ENCODE measurements at regions not wholly inside any gene's neighbourhood (a gene's known extent, or its start where the extent isn't known, plus 50 kb on each side); places are given as distances from the start of the nearest gene placed in this dataset.

DNA sequence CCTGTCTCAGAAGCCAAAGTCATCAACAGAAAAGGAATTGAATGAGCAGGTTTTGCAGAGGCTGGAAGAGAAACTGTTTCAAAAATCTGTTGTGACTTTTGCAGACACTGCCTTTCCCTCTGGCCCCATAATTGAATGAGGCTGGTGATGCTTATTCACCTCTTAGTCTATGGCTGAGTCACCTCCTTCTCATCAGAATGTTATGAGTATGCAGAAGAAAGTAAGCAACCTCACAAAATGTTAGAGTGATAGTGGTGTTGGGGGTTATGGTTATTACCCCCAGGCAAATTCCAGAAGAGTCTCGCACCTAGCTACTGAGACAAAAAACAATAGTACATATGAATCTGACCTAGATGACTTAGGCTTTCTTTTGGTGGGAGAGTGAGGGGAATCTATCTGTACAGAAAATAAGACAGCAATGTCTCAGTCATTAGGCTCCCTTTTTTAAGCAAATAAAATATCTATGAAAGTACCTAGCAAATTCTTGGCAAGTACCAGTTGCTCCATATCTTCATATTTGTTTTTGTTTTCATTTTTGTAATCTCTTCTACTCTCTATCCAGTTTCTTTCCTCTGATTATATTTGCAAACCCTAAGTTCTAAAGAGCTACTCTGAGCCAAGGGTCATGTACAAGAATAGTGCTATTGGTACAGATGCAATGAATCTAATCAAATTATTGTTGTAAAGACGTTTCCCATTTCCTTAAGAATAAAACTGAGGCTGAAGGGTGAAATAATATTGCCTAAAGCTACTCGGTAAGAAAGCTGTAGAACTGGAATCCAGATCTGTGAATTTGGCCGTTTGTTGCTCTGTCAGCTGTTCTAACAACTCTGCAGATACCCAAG lies 498.1 kb upstream of the TNC start:
- TF ChIP-seq, protein P1, sequence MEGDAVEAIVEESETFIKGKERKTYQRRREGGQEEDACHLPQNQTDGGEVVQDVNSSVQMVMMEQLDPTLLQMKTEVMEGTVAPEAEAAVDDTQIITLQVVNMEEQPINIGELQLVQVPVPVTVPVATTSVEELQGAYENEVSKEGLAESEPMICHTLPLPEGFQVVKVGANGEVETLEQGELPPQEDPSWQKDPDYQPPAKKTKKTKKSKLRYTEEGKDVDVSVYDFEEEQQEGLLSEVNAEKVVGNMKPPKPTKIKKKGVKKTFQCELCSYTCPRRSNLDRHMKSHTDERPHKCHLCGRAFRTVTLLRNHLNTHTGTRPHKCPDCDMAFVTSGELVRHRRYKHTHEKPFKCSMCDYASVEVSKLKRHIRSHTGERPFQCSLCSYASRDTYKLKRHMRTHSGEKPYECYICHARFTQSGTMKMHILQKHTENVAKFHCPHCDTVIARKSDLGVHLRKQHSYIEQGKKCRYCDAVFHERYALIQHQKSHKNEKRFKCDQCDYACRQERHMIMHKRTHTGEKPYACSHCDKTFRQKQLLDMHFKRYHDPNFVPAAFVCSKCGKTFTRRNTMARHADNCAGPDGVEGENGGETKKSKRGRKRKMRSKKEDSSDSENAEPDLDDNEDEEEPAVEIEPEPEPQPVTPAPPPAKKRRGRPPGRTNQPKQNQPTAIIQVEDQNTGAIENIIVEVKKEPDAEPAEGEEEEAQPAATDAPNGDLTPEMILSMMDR (IDR thresholded peaks at IDR 0.05; ENCODE audit: insufficient read depth, low read length, poor library complexity, severe bottlenecking): no peak
- no peak for TF ChIP-seq EZH2phosphoT487 (conservative IDR thresholded peaks at IDR 0.05; ENCODE audit: low read length)
